ENCODE measurements at regions not wholly inside any gene's neighbourhood (a gene's known extent, or its start where the extent isn't known, plus 50 kb on each side); places are given as distances from the start of the nearest gene placed in this dataset.

GRCh38 chr12:68420225-68421010 is 88.3 kb upstream of the MDM1 start:
- TF ChIP-seq CTCF (conservative IDR thresholded peaks at IDR 0.05) (no peak), ZFX (IDR thresholded peaks at IDR 0.05) (no peak)

Data from C4-2B (cell line).